GM19468 (cell line): ENCODE measurements at regions not wholly inside any gene's neighbourhood (a gene's known extent, or its start where the extent isn't known, plus 50 kb on each side); places are given as distances from the start of the nearest gene placed in this dataset.
"Not testable (repeated sequence)": the region's sequence is repeated elsewhere in the genome, so short reads cannot be mapped to it uniquely, and the experiment has no call there.

Experiments
- ATAC-seq: cut with Tn5 transposase; IDR thresholded peaks from one replicate; pipeline ENCODE4 v1.9.1; 2021; ENCODE audit warnings: mild to moderate bottlenecking, moderate library complexity, moderate number of reproducible peaks; ENCODE audit not compliant: unreplicated experiment; ENCODE audit errors: extremely low read depth

DNA sequence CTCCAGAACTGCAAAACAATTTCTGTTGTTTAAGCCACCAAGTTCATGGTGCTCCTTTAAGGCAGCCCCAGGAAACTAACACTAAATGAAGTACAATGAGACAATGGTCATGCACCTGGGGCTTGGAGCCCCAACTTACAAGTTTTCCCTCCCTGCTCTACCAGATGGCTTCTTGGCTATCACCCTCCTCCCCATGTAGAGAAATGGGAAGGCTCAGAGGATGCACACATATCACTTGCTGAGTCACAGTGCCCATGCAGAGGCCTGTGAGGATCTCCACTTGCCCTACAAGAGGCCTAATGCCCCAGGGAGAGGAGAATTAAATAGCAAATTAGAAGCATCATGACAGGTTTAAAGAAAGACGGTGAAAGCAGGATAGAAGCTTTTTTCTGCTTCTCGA is 270.9 kb downstream of the TTC32 start:
- ATAC-seq = no peak

DNA sequence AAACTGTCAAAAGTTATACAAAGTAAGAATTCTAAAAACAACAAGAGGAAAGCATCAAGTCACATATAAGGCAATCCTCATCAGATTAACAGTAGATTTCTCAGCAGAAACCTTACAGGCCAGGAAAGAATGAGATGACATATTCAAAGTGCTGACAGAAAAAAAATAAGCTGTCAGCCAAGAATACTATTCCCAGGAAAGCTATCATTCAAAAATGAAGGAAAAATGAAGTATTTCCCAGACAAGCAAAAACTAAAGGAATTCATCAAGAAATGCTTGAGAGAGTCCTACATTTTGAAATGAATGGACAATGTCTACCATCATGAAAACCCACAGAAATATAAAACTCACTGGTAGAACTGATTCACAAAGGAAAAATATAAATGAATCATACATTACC is 268.9 kb upstream of the OSR1 start:
- no peak for ATAC-seq

DNA sequence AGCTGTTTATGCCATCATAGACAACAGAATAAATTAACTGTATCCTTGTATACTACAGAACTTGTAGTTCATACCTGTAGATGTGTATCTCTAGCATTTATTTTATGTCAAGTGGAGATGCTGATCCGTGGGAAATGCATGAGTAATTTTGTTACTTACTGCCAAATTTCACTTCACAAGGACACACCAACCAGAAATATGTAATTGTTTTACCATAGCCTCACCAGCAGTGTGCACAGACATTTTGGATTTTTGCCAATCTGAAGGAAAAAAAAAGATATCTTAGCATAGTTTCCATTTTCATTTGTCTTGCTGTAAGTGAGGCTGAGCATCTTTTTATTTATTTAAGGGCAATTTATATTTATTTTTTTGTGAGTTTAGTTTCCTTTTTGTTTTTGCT is 265.1 kb upstream of the OSR1 start:
- no peak for ATAC-seq

DNA sequence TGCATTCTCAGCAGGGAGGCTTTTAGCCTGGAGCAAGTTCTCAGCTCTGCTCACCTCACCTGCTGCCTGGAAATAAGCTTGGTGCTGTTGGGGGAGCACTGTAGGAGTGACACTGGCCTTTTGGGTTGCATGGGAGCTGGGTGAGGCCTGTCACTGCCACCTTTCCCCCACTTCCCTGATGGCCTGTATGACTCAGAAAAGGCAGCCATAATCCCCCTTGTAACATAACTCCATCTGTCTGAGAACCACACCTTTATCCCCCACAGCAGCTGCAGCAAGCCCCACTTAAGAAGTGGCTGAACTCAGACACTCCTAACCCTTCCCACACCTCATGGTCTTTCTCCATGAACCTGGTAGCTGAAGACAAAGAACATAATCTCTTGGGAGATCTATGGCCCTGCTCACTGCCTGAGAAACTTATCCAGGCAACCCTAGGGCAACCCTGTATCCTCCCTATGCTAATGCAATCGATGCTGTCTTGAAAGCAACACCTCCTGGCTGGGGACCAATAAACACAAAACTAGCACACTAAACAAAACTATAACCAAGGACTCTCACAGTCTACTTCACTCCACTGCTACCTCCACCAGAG is 258.9 kb upstream of the OSR1 start:
- ATAC-seq = no peak

DNA sequence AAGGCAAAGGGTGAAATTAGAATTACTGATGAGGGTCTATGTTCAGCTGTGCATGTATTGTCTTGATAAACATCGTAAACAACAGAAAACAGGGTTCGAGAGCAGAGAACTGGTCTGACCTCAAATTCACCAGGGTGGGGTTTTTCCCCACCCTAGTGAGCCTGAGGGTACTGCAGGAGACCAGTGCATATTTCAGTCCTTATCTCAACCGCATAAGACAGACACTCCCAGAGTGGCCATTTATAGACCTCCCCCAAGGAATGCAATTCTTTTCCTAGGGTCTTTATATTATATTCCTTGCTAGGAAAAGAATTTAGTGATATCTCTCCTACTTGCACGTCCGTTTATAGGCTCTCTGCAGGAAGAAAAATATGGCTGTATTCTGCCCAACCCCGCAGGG is 257.0 kb upstream of the OSR1 start:
- not testable (repeated sequence) for ATAC-seq

DNA sequence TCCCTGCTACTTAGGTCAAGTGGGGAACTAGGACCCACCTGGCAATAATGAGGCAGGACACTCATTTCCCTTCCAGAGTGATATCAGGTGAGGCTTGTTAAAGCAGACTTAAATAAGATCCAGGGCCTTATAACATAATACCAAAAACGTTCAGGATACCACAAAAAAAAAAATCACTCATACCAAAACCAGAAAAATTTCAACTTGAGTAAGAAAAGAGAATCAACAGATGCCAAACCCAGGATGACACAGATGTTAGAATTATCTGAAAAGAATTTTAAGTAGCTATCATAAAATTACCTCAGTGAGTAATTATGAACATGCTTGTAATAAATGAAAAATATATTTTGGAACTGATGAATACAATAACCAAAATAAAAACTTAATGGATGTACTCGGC is 255.6 kb upstream of the OSR1 start:
- ATAC-seq = no peak

DNA sequence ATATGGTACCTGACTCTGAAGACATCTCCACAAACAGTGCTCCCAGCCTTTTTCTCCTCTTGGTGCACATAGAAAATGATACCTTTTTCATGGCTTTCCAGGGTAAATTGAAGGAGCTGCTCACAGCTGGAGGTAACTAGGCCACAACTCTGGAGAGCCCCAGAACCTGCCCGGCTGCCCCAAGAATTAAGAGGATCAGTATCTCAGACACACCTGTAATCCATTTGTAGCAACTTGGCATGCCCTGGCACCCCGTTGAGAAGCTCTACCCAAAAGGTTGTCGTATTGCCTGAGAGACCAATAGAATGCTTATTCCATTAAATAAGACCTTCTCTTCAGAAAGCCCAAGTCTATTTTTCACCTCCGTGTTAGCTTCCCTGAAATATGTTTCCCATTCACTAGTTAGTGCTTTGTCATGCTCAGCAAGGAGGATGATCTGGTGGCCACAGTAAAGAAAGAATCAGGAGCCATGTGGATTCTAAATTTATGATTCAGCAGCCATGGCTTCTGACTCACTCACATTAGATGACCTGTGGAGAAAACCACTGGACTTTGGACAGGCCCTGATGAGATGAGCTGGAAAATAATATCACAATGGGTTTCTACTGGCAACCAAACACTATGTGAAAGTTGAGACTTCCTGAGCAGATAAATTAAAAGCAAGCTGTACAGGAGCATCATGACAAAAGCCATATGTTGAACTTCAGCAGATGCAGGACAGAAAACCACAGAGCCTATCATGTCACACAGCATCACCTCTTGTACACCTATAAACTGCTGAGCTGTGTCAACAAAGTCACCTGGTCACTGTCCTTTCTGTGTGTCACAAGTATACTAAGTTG is 253.3 kb upstream of the OSR1 start:
- ATAC-seq = no peak

DNA sequence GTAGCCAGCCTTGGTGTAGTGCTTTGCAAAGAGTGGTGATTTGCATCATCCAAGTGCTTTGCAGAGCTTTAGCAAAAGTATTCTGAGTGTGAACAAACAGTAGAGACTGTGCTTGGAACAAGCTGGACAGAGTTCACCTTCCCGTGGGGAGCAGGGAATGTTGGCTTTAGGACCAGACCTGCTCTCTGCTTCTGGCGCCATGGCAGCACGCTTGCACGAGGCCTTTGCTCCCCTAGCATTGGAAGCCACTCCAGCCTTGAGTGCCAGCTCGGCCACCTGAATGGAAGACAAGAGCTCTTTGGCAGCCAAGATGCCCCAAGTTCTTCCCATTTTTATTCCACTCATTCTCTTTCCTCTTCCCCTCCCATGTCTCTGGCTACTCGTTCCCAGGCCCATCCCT is 250.8 kb upstream of the OSR1 start:
- ATAC-seq = no peak

DNA sequence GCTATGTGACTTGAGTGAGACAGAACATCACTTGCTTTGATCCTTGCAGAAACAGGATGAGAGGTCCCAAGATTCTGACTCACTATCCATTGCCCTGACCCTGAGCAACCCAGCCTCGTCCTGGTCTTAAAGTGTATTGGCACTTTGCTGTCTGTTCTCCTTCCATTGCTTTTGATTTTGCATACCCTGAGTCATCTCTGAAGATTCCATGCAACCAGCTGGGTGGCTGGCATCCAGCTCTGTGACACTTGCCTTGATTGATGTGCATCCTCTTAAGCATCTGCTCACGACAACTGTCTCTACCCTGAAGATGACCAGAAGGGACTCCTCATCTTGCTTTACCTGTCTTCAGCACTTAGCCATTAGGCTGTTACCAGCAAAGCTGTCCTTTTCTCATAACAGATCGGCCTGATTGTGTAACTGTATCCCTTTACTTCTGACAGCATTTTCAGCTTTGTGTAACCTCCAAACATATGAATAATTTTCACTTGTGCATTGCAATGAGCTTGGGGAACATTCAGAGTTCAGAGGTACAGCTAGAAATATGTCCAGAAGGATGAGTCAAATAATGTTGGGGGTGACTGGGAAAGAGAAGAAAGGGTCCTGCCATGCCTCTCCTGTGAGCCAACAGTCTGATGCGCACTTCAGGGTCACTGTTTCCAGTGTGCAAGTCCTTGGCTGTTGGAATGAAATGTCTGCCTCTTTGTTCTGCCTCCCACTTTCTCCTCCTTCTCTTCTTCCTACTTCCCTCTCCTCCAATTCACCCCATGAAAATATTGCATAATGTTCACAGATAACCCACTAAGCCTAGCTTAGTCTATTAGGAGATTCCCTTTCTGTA is 249.7 kb upstream of the OSR1 start:
- ATAC-seq = no peak

DNA sequence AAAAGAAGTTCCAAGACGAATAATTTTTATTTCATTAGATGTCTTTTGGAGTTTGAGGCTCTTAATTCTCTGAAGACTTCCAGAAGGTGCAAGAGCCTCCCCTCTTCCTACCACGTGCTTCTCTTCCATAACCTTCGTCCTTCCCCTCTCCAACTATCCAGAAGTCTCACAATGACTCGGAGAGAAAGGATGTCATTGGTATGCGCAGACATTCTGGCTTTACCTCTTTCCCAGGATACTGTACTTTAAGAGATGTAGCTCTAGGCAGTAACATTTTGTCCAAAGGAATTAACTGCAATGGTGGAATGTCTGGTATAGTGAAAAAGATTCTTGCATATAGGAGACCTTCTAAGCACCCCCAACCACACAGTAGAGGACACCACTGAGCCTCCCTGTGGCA is 249.0 kb upstream of the OSR1 start:
- ATAC-seq = no peak

DNA sequence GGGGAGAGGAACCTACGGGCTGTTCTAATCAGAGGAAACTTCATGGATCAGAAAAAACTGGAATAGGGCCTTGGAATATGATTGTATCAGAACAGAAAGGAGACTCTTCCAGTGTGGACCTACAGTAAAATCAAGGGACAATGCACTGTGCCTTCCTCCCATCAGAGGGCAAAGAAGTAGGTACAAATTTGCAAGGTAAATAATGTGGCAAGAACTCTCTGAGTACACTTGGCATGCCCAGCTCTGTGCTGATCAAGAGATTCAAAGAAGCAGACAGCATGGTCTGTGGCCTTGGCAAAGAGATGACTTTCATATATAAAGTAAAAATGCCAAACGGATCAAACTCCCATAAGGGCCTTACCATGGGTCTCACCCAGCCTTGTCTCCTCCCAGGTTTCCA is 242.6 kb upstream of the OSR1 start:
- ATAC-seq = no peak

DNA sequence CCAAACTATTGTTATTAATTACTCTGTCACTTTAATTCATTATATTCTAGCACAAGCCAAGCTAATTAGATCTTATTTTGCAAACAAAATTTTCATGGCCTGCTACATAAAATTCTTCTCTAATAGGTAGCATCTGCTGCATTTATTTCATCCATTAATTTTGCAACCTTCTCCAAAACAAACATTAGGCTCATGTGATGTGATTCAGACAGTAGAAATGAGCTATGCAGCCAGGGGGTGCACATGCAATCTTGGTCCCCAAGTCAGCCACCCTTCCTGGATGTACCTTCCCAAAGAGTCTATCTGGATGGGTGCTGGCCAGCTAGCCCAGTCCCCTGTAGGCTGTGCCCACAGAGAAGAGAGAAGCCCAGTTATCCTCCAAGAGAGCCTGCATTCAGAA is 242.1 kb upstream of the OSR1 start:
- no peak for ATAC-seq

DNA sequence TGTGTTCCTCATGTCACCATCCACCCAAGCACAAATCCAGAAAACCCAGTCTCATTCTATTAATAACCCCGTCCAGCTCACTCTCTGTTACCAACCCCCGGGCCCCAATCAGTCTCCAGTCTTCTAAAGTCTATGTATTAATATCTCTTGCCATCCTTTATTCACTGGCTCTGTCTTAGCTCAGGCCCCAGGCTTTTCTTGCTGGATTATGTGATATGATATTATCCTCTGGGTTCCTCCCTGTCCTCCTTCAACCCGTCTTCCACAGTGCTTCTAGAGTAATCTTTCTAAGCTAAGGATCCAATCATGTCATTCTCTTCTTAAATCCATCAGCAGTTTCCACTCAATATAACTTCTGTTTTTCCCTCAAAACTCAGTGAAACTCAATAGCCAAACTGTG is 240.5 kb upstream of the OSR1 start:
- ATAC-seq = no peak

DNA sequence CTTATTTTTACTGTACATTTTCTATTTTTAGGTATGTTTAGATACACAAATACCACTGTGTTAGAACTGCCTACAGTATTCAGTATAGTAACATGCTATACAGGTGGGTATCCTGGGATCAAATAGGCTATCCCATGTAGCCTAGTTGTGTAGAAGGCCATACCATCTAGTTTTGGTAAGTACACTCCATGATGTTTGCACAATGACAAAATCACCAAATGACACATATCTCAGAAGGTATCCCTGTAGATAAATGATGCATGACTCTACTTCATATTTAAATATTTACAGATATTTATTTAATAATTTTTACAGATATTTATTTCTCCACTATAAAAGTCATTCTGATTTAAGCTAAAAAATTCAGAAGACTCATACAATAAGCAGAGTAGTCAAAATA is 233.8 kb upstream of the OSR1 start:
- ATAC-seq = no peak

DNA sequence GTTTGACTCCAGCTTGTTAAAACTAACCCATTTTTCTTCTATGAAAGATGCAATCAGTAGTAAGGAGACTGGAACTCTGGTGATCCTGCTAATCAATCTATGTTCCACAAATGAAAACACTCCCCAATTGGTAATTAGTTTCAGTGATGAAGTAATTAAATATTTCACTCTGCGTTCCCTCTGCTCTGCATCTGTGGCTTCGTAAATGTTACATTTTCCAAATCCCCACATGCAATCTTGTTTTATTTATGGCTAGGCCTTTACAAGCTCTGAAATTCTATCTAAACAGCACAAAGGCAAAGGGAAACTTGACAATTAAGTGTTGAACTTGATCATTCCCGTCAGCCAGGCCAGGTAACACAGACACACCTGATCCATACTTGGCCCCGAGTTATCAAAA is 231.4 kb upstream of the OSR1 start:
- ATAC-seq = no peak

DNA sequence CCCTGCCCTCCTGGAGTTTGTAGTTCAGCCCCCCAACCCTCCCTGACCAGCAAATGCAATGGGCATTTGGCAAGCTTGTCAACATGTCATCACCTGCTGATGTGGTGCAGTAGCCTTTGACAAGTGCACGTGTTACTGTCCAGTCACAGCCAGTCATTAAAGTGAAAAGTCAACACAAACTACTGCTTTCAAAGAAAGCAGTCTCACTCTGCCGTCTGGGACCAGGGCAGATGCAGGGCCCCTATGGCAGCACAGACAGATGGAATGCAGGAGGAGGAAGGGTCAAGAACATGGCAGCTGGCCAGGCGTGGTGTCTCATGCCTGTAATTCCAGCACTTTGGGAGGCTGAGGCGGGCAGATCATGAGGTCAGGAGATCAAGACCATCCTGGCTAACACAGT is 222.4 kb upstream of the OSR1 start:
- ATAC-seq = no peak

DNA sequence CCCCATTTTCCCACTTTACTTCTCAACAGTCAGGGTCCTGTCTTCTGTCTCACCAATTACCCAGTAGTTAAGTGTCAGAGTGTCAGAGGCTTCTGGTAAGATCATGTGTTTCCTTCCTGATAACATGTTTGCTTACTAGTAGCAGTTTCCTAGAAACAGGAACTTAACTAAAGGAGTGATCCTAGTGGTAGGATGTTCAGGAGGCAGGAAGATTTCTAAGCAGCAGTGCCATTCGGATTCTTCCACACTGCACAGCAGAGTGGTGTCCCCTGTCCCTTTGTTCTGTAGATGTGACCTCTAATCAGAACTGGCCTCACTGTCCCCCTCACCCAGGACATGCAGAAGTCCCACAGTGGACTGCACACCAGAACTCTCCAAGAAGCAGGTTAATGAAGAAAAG is 221.8 kb upstream of the OSR1 start:
- ATAC-seq = no peak

DNA sequence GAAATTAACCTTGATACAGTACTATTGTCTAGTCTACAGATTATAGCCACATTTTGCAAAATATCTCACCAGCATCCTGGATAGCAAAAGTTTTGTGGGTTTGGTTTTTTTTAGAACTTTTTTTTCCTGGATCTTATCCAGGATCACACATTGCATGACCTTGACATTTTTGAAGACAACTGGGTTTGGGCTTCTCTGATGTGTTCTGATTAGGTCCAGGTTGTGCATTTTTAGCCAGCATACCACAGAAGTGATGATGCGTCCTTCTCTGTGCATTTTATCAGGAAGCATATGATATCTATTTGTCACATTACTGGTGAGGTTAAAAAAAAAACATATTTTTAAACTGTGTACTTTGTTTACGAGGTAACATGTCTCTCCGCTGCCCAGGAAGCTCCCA is 221.0 kb upstream of the OSR1 start:
- ATAC-seq = no peak

DNA sequence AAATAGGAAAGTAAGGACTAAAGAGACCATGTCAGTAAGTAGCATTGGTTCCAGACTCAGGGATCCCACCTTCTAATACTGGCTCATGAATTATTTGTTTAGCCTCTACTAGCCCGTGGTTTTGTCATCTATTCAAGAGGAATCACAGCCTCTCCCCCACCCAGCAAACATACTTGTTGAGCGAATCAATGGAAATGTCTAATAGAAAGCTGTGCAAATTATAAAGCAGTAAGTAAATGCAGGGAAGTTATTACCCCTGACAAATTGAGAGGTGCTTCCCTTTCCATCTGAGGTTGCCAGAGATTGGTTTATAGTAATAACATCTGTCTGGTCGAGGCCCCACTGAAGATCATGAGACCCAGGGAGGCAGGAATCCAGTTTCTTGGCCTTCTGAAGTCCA is 219.3 kb upstream of the OSR1 start:
- no peak for ATAC-seq

DNA sequence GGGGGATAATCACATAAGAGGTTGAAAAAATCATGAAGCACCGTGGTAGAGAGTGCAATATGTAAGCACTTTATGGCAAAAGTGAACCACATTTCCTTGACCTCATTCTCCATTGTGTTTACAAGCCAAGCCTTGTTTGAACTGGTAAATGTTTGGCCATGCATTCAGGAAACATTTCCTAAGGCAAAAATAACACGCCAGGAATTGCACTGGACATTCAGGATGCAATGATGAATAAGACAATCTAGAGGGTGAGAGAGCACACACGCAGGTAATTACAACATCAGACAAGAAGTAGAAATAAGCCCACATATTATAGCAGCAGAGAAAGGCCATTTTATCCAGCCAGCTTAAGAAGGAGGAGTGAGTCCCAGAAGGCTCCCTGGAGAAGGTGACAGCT is 218.0 kb upstream of the OSR1 start:
- no peak for ATAC-seq

DNA sequence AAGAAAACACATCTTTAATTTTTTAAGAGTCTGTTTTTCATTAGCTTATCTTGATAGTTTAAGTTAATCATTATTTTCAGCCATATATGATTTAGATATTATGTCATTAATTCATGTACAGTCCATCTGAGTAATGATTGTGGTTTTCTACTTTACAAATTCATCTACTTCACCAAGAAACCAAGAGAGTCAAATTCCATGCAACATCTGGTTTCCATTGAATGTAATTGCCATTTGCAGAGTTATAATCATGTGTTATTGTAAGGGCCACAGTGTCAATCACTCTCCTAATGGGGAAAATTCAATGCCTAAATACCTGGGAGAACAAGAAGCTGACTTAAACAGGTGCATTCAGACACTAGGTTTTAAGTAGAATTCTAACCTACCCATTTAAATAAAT is 217.2 kb upstream of the OSR1 start:
- ATAC-seq = no peak
